ENCODE measurements at regions not wholly inside any gene's neighbourhood (a gene's known extent, or its start where the extent isn't known, plus 50 kb on each side); places are given as distances from the start of the nearest gene placed in this dataset.

DNA sequence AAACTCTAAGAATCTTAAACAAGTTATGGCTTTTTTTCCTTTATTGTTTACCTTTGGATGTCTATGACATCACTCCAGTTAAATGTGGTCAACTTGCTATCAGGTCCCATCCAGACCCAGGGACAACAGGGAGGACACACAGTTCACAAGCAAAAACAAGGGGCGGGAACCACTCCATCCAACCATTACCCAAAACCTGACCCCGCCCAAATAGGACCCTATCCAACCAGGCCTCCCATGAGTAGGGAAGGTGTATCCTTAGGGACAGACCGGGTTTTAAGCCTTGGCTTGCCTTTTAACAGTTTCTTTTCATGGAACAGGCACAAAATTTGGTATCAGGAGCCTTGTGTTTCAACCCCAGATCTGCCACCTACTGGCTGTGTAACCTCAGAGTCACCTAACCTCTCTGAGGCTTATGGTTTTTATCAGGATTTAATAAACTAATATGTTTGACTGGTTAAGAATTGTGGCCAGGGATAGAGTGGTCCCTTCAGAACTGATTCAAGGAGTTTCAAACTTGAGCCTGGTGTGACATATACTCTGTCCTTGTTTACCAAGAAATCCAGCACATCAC, 127.7 kb upstream of the RAD23B start:
- TF ChIP-seq, protein P1, sequence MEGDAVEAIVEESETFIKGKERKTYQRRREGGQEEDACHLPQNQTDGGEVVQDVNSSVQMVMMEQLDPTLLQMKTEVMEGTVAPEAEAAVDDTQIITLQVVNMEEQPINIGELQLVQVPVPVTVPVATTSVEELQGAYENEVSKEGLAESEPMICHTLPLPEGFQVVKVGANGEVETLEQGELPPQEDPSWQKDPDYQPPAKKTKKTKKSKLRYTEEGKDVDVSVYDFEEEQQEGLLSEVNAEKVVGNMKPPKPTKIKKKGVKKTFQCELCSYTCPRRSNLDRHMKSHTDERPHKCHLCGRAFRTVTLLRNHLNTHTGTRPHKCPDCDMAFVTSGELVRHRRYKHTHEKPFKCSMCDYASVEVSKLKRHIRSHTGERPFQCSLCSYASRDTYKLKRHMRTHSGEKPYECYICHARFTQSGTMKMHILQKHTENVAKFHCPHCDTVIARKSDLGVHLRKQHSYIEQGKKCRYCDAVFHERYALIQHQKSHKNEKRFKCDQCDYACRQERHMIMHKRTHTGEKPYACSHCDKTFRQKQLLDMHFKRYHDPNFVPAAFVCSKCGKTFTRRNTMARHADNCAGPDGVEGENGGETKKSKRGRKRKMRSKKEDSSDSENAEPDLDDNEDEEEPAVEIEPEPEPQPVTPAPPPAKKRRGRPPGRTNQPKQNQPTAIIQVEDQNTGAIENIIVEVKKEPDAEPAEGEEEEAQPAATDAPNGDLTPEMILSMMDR (IDR thresholded peaks at IDR 0.05): no peak
- TF ChIP-seq EZH2 (IDR thresholded peaks at IDR 0.05; ENCODE audit: borderline replicate concordance, insufficient read depth, low read depth, low read length, poor library complexity, severe bottlenecking): no peak
